Keratinocyte (primary cell): ENCODE measurements at regions not wholly inside any gene's neighbourhood (a gene's known extent, or its start where the extent isn't known, plus 50 kb on each side); places are given as distances from the start of the nearest gene placed in this dataset.

Experiments
- EZH2 ChIP-seq: IDR thresholded peaks from one replicate; pipeline ENCODE4 v1.6.1; 2012; ENCODE audit warnings: inconsistent platforms, mild to moderate bottlenecking, low read length, moderate library complexity
- TF ChIP-seq, protein P1 (sequence below), 3 experiments: IDR thresholded peaks in 1 of 3; conservative IDR thresholded peaks in 1 of 3; optimal IDR thresholded peaks in 1 of 3; 2 replicates in 2 of 3; 3 replicates in 1 of 3; pipeline versions ENCODE3 to v1.5.1; 2011; ENCODE audit warnings: low read length in 3 of 3, mild to moderate bottlenecking in 3 of 3, moderate library complexity in 2 of 3, control low read depth in 1 of 3, inconsistent platforms in 1 of 3; ENCODE audit not compliant: insufficient read depth in 2 of 3; ENCODE audit errors: extremely low read depth in 1 of 3

DNA sequence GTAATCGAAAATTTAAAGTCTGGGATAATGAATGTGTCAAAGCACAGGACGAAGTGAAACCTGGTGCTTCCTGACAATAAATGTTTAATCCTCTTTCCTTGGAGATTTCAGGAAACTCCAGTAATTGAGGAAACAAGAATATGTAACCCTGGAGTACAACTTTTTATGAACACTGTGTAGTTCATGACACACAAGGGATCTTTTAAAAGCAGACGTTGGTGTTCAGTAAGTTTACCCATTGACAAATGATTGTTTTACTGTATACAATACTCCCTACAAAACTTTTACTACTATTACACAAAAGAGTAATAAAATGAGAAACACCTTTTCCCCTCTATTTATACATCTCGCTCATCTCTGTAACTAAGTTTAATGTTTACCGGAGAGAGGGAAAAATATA, 312.4 kb downstream of the PPARGC1A start:
- TF ChIP-seq, protein P1, sequence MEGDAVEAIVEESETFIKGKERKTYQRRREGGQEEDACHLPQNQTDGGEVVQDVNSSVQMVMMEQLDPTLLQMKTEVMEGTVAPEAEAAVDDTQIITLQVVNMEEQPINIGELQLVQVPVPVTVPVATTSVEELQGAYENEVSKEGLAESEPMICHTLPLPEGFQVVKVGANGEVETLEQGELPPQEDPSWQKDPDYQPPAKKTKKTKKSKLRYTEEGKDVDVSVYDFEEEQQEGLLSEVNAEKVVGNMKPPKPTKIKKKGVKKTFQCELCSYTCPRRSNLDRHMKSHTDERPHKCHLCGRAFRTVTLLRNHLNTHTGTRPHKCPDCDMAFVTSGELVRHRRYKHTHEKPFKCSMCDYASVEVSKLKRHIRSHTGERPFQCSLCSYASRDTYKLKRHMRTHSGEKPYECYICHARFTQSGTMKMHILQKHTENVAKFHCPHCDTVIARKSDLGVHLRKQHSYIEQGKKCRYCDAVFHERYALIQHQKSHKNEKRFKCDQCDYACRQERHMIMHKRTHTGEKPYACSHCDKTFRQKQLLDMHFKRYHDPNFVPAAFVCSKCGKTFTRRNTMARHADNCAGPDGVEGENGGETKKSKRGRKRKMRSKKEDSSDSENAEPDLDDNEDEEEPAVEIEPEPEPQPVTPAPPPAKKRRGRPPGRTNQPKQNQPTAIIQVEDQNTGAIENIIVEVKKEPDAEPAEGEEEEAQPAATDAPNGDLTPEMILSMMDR (optimal IDR thresholded peaks at IDR 0.05 in 1 of 3, IDR thresholded peaks at IDR 0.05 in 1 of 3, conservative IDR thresholded peaks at IDR 0.05 in 1 of 3; ENCODE audit: extremely low read depth in 1 of 3, insufficient read depth in 2 of 3, low read length in 3 of 3) = no peak
- TF ChIP-seq EZH2 = no peak
